ENCODE measurements at regions not wholly inside any gene's neighbourhood (a gene's known extent, or its start where the extent isn't known, plus 50 kb on each side); places are given as distances from the start of the nearest gene placed in this dataset.

- DNase-seq (ENCODE audit: low spot score): peak; percentile 60
Observed at GRCh38 chr6:138692978-138693909, 80.3 kb upstream of the CCDC28A start.

GRCh38 chr6:138695193-138695592 is 78.4 kb upstream of the CCDC28A start:
- no peak for DNase-seq (ENCODE audit: low spot score)

GRCh38 chr6:138714493-138714892 is 59.1 kb upstream of the CCDC28A start:
- no peak for DNase-seq (ENCODE audit: low spot score)

- no peak for DNase-seq (ENCODE audit: low spot score)
Observed at GRCh38 chr6:138716013-138716412, 57.6 kb upstream of the CCDC28A start.

GRCh38 chr6:138716971-138717665 is 56.5 kb upstream of the CCDC28A start:
- DNase-seq (ENCODE audit: low spot score): no peak

- no peak for DNase-seq (ENCODE audit: low spot score)
Observed at GRCh38 chr6:138719011-138719635, 54.4 kb upstream of the CCDC28A start.

- DNase-seq (ENCODE audit: low spot score): no peak
Observed at GRCh38 chr6:138719744-138720143, 53.8 kb upstream of the CCDC28A start.

GRCh38 chr6:138722425-138723371 is 50.9 kb upstream of the CCDC28A start:
- DNase-seq (ENCODE audit: low spot score): peak; percentile 55

Measured in AG08395 (cell line).